AG09319 (cell line): ENCODE measurements at regions not wholly inside any gene's neighbourhood (a gene's known extent, or its start where the extent isn't known, plus 50 kb on each side); places are given as distances from the start of the nearest gene placed in this dataset.
"Not testable (repeated sequence)": the region's sequence is repeated elsewhere in the genome, so short reads cannot be mapped to it uniquely, and the experiment has no call there.

ENCODE experiments used
- DNase-seq: peaks from one replicate; pipeline ENCODE4 v3.0.0-alpha.2; 2010; ENCODE audit warnings: low read depth; ENCODE audit errors: extremely low read depth
- TF ChIP-seq, protein P1 (sequence below): IDR thresholded peaks from 2 replicates; pipeline ENCODE4 v1.5.1; 2011; ENCODE audit warnings: low read depth, mild to moderate bottlenecking, inconsistent platforms, low read length, moderate library complexity

DNA sequence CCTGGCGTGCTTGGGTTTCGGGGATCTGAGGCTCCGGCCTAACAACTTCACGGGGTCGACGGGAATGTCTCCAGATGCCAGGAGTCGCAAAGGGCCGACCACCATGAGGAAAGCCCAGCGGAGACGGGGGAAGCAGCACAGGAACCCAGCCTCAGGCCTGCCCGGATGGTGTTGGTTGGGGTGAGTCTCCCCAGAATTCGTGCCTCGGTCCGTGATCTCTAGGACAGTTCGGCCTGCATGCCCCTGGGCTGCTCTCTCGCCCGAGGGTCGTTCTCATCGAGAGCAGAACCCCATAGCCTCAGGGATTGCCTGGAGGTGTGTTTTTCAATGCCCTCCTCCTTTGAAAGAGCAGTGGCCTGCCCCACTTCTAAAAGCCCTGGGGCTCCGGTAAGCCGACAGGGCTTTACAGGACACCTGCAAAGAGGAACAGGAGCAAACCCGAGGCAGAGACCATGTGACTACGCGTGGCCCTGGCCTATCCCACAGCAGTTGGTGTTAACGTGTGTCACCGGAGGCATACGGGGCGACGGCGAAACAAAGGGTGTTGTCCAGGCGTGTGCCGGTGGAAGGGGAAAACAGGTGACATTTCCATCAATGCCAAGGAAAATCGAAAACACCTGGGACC, 973.1 kb upstream of the DEFB115 start:
- TF ChIP-seq, protein P1, sequence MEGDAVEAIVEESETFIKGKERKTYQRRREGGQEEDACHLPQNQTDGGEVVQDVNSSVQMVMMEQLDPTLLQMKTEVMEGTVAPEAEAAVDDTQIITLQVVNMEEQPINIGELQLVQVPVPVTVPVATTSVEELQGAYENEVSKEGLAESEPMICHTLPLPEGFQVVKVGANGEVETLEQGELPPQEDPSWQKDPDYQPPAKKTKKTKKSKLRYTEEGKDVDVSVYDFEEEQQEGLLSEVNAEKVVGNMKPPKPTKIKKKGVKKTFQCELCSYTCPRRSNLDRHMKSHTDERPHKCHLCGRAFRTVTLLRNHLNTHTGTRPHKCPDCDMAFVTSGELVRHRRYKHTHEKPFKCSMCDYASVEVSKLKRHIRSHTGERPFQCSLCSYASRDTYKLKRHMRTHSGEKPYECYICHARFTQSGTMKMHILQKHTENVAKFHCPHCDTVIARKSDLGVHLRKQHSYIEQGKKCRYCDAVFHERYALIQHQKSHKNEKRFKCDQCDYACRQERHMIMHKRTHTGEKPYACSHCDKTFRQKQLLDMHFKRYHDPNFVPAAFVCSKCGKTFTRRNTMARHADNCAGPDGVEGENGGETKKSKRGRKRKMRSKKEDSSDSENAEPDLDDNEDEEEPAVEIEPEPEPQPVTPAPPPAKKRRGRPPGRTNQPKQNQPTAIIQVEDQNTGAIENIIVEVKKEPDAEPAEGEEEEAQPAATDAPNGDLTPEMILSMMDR, result no peak
- no peak for DNase-seq

- TF ChIP-seq, protein P1, result no peak
- no peak for DNase-seq
Measured at GRCh38 chr20:30285677-30286076, 971.8 kb upstream of the DEFB115 start.

GRCh38 chr20:30286157-30286556, 971.3 kb upstream of the DEFB115 start:
- TF ChIP-seq, protein P1, result no peak
- DNase-seq, result no peak

DNA sequence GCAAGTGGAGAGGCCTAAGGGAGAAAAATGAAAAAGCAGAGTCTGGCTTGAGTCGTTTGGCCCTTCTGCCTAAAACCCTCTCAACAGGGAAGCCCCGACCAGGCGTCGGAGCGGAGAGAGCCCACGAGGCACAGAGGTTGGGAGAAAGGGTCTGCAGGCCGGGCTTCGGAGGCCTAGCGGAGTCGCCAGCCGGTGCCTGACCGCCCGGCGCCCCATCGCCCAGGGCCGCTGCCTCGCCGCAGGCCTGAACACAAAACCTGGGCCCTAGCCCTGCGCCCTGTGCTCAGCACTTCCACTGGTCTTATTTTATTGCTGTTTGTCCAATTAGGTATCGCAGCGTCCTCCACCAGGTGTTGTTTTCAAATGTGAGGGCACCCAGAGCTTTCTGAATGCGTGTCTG, 970.0 kb upstream of the DEFB115 start:
- not testable (repeated sequence) for DNase-seq

GRCh38 chr20:30288346-30288745, 969.1 kb upstream of the DEFB115 start:
- TF ChIP-seq, protein P1, result no peak
- no peak for DNase-seq

- not testable (repeated sequence) for DNase-seq
Measured at GRCh38 chr20:30289049-30289448, 968.4 kb upstream of the DEFB115 start.

GRCh38 chr20:30289711-30290141, 967.7 kb upstream of the DEFB115 start:
- DNase-seq, result not testable (repeated sequence)

DNA sequence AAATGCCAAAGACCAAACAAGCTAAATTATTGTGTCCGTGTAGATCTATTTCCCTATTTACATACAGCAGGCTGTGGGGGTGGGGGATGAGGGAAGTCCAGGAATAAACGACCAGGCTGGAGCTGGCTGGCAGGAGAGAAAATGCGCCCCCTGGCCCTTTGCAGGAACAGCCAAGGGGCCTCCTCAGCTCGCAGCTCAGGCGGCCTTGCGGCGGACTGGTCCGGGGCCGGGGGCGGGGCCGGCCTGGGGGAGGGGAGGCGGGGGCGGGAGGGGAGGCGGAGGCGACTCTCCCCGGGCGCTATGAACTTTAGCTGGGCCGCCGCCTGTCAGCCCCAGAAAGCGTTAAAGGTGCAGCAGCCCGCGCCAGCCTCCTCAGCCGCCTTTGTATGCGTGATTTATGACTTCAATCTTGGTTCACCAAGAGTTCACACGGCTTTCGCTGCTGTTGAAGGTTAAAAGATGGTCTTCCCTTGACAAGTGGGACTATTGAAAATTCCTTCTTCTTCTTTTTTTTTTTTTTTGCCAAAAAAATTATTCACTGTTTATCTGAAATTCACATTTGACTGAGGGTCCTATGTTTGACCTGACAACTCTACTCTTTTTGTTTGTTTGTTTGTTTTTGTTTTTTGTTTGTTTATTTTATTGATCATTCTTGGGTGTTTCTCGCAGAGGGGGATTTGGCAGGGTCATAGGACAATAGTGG, 967.0 kb upstream of the DEFB115 start:
- DNase-seq, result not testable (repeated sequence)

GRCh38 chr20:30291064-30291379, 966.4 kb upstream of the DEFB115 start:
- DNase-seq, result not testable (repeated sequence)

DNA sequence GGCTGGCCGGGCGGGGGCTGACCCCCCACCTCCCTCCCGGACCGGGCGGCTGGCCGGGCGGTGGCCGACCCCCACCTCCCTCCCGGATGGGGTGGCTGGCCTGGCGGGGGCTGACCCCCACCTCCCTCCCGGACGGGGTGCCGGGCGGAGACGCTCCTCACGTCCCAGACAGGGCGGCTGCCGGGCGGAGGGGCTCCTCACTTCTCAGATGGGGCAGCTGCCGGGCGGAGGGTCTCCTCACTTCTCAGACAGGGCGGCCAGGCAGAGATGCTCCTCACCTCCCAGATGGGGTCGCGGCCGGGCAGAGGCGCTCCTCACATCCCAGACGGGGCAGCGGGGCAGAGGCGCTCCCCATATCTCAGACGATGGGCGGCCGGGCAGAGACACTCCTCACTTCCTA, 965.8 kb upstream of the DEFB115 start:
- DNase-seq, result not testable (repeated sequence)

- not testable (repeated sequence) for DNase-seq
Measured at GRCh38 chr20:30295396-30295795, 962.1 kb upstream of the DEFB115 start.

GRCh38 chr20:30295967-30296366, 961.5 kb upstream of the DEFB115 start:
- DNase-seq, result not testable (repeated sequence)

GRCh38 chr20:30297878-30298595, 959.4 kb upstream of the DEFB115 start:
- not testable (repeated sequence) for DNase-seq

DNA sequence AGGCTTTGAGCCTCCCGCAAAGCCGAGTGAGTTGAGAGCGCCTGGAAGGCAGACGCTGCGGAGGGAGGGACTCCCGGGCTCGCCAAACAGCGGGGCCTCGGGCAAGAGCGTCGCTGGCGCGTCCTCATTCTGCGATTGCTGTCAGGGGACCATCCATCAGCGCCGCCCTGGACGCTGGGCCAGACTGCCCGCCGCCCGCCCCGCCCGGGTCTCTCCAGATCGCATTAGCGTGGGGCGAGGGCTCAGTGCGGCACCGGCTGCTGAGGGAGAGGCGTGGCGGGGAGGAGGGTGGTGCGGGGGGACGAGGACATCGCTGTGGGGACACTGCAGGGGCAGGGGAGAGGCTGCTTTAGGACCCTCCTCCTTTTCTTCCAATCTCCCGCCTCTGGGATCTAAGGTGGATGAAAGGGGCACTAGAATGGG, 957.2 kb upstream of the DEFB115 start:
- not testable (repeated sequence) for DNase-seq

DNA sequence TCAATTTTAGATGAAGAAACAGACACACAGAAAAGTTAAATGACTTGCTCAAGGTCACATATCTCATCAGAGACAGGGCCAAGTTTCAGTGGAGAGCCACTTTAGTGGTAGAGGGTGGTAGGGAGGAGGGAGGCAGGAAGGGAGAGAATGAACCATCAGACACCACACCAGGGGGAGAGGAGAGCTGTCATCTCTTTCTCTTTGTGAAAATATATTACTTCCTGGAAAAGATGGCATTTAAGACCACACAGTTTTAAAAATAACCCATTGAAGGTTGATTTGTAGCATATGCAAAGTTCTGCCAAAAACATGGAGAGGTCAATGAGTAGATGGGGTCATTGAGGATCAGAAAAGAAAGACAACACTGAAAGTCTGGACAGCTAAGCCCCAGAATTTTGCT, 954.7 kb upstream of the DEFB115 start:
- not testable (repeated sequence) for DNase-seq

DNA sequence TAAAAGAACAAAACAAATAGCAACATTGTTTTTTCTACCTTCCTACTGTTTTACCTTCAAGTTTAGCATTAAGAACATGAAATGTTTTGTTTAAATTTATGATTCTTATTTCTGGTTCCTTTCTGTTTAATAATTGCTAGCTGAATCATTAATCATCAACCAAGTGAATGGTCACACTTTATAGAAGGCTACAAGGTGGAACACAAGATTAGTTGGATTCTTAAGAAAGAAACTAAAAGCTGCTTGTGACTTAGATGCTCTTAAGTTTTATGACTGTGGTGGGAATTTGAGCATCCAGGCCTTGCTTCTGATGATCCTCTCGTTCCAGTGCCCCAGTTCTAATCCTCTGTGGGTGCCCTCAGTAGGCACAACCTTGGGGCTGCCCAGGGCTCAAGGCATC, 947.5 kb upstream of the DEFB115 start:
- DNase-seq, result not testable (repeated sequence)
